ENCODE measurements at regions not wholly inside any gene's neighbourhood (a gene's known extent, or its start where the extent isn't known, plus 50 kb on each side); places are given as distances from the start of the nearest gene placed in this dataset.
"Not testable (repeated sequence)": the region's sequence is repeated elsewhere in the genome, so short reads cannot be mapped to it uniquely, and the experiment has no call there.

GRCh38 chr2:228648541-228648940, 467.1 kb upstream of the SPHKAP start:
- DNase-seq, result no peak

DNA sequence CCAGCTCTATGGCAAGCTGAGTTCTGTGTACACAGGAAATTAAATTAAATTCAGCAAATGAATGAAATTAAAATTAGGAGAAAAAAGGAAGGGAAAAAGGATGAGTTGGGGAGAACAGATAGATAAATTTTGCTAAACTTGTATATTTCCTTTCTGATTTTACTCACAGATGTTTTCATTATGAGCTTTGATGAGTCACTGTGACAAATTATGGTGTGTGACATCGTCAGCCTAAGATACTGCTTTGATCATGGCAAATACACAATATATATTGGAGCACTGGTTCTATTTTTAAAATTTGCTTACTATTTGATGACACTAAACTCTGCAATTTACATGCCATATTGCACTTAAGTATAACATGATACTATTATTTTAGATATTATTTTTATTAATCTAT, 464.6 kb upstream of the SPHKAP start:
- DNase-seq, result no peak

- DNase-seq, result no peak
Measured at GRCh38 chr2:228644199-228644598, 462.7 kb upstream of the SPHKAP start.

- no peak for DNase-seq
Measured at GRCh38 chr2:228642861-228643260, 461.4 kb upstream of the SPHKAP start.

- no peak for DNase-seq
Measured at GRCh38 chr2:228630786-228631185, 449.3 kb upstream of the SPHKAP start.

DNA sequence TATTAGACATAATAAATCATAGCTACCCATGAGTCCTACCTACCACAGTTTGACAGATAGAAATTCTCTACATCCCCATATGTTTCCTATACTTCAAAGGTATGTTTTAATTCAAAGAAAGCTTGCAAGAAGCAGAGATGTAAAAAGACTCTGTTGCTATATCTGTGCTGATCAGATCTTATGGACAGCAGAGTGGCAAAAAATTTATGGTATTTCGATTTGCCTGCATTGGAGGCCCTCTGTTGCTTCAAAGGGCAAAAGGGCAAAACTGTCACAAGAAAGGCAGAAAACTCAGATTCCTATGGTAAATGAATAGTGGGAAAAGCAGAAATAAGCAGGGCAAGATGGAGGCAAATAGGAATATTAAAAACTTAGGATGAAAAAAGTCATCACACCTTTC, 447.8 kb upstream of the SPHKAP start:
- no peak for DNase-seq

DNA sequence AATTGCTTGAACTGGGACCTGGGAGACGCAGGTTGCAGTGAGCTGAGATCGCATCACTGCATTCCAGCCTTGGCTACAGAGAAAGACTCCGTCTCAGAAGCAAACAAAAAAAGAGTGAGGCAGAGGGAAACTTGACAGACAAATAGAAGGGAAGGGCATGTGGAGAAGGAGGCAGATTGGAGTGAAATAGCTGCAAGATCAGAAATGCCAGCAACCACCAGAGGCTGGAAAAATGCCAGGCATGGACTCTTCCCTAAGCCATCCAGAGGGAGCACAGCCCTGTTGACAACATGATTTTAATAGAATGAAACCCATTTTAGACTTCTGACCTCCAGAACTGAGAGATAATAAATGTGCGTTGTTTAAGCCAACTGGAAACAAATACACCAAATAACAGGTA, 447.2 kb upstream of the SPHKAP start:
- DNase-seq, result no peak

GRCh38 chr2:228627510-228627909, 446.0 kb upstream of the SPHKAP start:
- no peak for DNase-seq

- DNase-seq, result no peak
Measured at GRCh38 chr2:228625481-228625880, 444.0 kb upstream of the SPHKAP start.

DNA sequence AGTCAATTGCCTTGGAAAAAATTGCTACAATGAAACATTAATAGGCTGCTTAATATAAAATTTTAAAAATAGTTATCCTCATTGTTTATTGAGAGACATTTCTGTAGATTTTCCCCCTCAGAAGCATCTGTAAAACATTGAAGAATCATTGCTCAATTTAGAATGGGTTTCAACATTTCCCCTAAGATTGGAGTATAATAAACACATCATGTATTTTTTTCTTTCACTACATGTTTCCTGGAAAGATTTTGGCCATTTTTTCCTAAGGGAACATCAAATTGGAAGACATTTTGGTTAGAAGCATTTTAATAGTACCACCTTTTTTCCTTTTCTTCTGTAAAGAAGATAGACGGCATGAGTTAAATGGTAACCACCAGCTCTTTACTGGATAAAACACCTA, 443.2 kb upstream of the SPHKAP start:
- no peak for DNase-seq

DNA sequence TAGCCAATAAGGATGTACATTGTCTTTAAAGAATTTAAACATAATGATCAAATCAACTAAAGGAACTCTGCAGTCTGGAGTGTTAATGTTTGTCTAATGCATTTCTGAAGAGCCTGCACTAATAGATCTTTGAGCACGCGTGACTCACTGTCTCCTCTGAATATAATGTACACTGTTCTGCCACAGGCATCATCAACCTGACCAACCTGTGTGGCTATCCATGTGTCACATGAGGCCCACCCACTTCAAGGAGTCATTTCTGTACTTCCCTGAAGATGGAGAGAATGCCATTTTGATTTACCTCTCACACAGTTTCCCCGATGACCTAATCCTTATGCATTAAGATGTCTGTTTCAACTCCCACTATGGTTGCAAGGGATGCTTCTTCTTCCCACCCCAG, 434.0 kb upstream of the SPHKAP start:
- no peak for DNase-seq

DNA sequence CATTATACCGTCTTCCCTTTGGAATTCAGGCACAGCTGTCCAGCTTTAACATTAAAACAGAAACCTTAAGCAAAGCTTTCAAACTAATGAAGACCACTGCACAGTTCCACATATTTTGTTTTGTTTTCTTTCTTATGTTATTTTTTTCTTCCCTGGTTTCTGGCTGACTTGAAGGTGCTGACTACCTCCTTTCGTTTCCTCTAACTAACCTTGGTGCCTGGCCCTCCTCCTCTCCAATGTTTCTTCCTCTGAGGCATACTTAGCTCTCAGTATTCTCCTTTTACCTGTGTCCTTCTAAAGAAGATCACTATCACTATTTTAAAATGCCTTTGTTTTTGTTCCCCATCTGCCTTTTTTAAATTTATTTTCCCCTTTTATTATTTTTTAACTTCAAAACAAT, 433.3 kb upstream of the SPHKAP start:
- DNase-seq, result no peak

GRCh38 chr2:228613133-228613850, 431.8 kb upstream of the SPHKAP start:
- DNase-seq, result peak; percentile 0 to 1

- no peak for DNase-seq
Measured at GRCh38 chr2:228611171-228611570, 429.7 kb upstream of the SPHKAP start.

GRCh38 chr2:228602288-228602687, 420.8 kb upstream of the SPHKAP start:
- no peak for DNase-seq

GRCh38 chr2:228600265-228600664, 418.8 kb upstream of the SPHKAP start:
- DNase-seq, result no peak

- no peak for DNase-seq
Measured at GRCh38 chr2:228599781-228600180, 418.3 kb upstream of the SPHKAP start.

- DNase-seq, result no peak
Measured at GRCh38 chr2:228599297-228599696, 417.8 kb upstream of the SPHKAP start.

DNA sequence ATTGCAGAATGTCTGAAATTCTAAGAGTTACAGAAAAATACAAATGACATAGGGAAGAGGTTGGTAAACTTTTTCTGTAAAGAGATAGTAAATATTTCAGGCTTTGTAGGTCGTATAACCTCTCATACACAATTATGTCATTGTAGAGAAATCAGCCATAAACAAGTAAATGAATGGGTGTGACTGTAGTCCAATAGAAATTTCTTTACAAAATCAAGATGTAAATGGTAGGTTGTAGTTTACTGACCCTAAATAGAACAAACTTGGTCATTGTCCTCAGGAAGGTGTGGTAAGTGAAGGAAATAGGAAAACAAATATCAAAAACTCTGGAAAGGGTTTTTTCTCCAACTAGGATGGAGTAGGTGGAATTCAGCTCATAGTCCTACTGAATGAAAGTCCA, 415.5 kb upstream of the SPHKAP start:
- DNase-seq, result no peak

DNA sequence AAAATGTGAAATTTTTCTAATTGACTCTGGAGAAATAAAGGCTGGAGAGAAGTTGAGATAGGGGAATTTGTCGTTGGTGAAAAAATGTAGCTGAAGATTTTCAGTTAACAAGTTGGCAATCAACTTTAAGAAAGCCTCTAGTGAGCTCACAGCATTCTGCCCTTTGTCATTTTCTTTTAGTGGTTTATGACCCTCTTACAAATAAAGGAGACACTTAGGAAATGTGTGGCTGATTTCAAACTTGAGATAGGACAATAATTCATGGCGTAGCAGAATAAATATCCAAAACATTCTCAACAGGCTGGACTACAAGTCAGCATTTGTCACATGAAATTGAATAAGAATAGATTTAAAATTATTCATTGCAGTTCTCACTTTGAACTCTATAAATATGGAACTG, 412.5 kb upstream of the SPHKAP start:
- no peak for DNase-seq

- no peak for DNase-seq
Measured at GRCh38 chr2:228592925-228593324, 411.4 kb upstream of the SPHKAP start.

DNA sequence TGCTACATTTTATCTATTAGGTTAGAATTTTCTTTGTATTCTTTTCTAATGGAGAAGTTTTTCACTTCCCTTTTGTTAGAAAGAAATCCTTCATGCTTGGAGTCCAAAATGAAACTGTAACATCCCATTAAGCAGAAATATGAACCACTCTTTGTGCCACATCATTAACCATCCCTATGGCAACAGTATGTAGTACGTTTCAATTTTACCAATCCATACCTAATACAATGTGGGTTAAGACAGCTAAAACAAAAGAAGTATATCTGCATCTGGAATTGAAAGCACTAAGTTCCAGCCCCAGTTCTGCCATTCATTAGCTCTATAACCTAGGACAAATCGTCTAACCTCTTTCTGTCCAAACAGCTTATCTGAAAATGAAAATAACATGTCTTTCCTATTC, 409.2 kb upstream of the SPHKAP start:
- no peak for DNase-seq

DNA sequence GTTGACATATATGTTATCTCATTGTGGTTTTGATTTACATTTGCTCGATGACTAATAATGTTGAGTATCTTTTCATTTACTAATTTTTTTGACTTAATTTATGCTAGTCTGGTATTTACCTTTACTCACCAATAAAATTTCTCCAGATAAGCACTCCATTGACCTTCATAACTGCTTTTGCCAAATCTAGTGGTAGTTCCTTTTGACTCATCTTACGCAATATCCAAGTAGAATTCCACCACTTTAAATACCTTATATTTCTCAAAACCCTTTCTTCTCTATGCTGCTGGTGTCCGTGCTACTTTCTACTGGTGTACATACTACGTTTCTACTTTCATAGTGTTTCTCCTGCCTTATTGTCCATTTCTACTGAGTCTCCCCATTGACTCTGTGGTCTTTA, 407.6 kb upstream of the SPHKAP start:
- DNase-seq, result no peak

GRCh38 chr2:228581731-228582130, 400.2 kb upstream of the SPHKAP start:
- no peak for DNase-seq

DNA sequence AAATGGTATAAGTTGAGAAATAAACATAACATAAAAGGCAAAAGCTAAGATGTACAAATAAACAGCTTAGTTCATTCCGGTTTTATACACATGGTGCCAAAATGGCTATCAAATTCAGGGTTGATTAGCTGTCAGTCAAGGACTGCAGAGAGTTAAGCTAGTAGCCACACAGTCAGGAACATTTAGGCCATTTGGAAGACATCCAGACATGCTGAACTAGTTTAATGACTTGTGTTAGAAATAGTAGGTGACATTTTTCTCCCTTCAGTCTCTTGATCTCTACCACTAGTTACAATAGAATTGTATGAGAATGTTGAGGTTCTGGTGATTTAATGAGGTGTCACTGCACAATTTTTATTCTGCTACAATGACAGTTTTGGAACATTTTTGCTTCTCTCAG, 394.4 kb upstream of the SPHKAP start:
- no peak for DNase-seq

- DNase-seq, result not testable (repeated sequence)
Measured at GRCh38 chr2:228568275-228568674, 386.8 kb upstream of the SPHKAP start.

Data from inflammatory macrophage treated with lipopolysaccharide for 1 hour (primary cell).